Spleen (tissue), 11 donors: ENCODE measurements at regions not wholly inside any gene's neighbourhood (a gene's known extent, or its start where the extent isn't known, plus 50 kb on each side); places are given as distances from the start of the nearest gene placed in this dataset.

Experiments used
- DNase-seq: peaks from one replicate; pipeline ENCODE4 v3.0.0-alpha.2; 2020
- H3K27ac ChIP-seq, 8 donors: fragments of 200-600 bp; sonication (generic) in 7 of 8; 1 replicate in 4 of 8; 2 replicates in 4 of 8; pipeline versions ENCODE4 v1.5.0 to v1.8.0; 2016 to 2021; ENCODE audit warnings: inconsistent platforms in 4 of 8, mild to moderate bottlenecking in 4 of 8, moderate library complexity in 1 of 8
- H3K27me3 ChIP-seq, 7 donors: fragments of 200-600 bp; sonication (generic) in 6 of 7; replicated peaks in 1 of 7; 1 replicate in 4 of 7; 2 replicates in 3 of 7; pipeline versions ENCODE4 v1.5.0 to v1.8.0; 2016 to 2021; ENCODE audit warnings: inconsistent platforms in 3 of 7, mild to moderate bottlenecking in 1 of 7
- H3K36me3 ChIP-seq, 6 donors: fragments of 200-600 bp; sonication (generic) in 5 of 6; 1 replicate in 4 of 6; 2 replicates in 2 of 6; pipeline versions ENCODE4 v1.5.0 to v1.8.0; 2016 to 2021; ENCODE audit warnings: inconsistent platforms in 2 of 6
- H3K4me1 ChIP-seq, 6 donors: fragments of 200-600 bp; sonication (generic) in 5 of 6; 1 replicate in 3 of 6; 2 replicates in 3 of 6; pipeline versions ENCODE4 v1.5.0 to v1.8.0; 2016 to 2021; ENCODE audit warnings: inconsistent platforms in 3 of 6
- H3K4me3 ChIP-seq, 8 donors: fragments of 200-600 bp; sonication (generic) in 7 of 8; 1 replicate in 4 of 8; 2 replicates in 4 of 8; pipeline versions ENCODE4 v1.5.0 to v1.8.0; 2016 to 2021; ENCODE audit warnings: inconsistent platforms in 4 of 8, mild to moderate bottlenecking in 4 of 8, moderate library complexity in 2 of 8
- H3K9me3 ChIP-seq, 8 donors: fragments of 200-600 bp; sonication (generic) in 7 of 8; 1 replicate in 4 of 8; 2 replicates in 4 of 8; pipeline versions ENCODE4 v1.5.0 to v1.8.0; 2016 to 2021; ENCODE audit warnings: inconsistent platforms in 4 of 8
- CTCF ChIP-seq, 11 experiments: fragments of 200-600 bp in 7 of 11; fragments of 450-650 bp in 4 of 11; sonication (generic) in 4 of 11; IDR thresholded peaks in 8 of 11; conservative IDR thresholded peaks in 3 of 11; 1 replicate in 7 of 11; 2 replicates in 4 of 11; pipeline versions ENCODE4 v1.4.0 to v1.8.0; 2016 to 2021; ENCODE audit warnings: antibody characterized with exemption in 11 of 11, inconsistent platforms in 4 of 11, mild to moderate bottlenecking in 1 of 11
- POLR2A ChIP-seq, 3 donors: fragments of 450-650 bp; IDR thresholded peaks; one replicate each; pipeline ENCODE4 v1.5.1; 2017; ENCODE audit warnings: antibody characterized with exemption in 3 of 3, mild to moderate bottlenecking in 1 of 3
- POLR2AphosphoS5 ChIP-seq, 3 donors: sonication (generic); formaldehyde crosslinking; IDR thresholded peaks; one replicate each; pipeline ENCODE4 v1.5.1; 2017; ENCODE audit warnings: antibody characterized with exemption in 3 of 3
- WGBS, 5 donors: extraction: QIAGEN DNeasy Blood & Tissue Kit in 3 of 5; methylation state at CpG; one replicate each; pipeline versions ENCODE4 v1.1.5 to v1.1.7; 2013 to 2018; 5-methylcytosine and 5-hydroxymethylcytosine counted together
- intact Hi-C: fragments of 100-400 bp; cut with DNase I; formaldehyde crosslinking; loops from one replicate; pipeline ENCODE4 v1.15.0; 2023; ENCODE audit warnings: low total_unique reads
- donor health status: healthy with polysubstance abuse.
- donor health status: DM: no; HTN: no; CAD: no; lungs with moderate emphysema.
- donor health status: DM: no; HTN: no; CAD: no.
- donor health status: Bipolar disorder and iron deficiency.
- donor health status: healthy.
- donor health status: DM: no; HTN: no; CAD: no.
- donor health status: DM: yes; HTN: yes; CAD: no.

DNA sequence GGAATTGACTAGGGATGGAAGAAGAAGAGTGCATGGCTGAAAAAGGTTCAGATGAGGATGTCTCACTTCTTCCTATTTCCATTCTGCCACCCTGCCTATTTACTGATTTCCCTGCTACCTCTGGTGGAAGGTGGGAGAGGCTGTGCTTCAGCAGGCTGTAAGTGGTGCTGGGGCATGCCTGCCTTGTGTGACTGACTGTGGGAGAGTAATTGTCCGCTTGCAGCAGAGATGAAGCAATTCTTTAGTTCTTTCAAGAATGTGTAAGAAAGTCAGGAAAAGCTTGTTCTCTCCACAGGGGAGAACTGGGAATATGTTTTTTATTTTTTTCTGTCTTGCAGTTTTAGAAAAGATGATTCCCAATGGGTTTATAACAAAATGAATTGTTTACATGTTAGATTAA lies 72.5 kb upstream of the NYAP2 start:
- Histone ChIP-seq H3K27ac (no peak overlapping the region), H3K4me1 (no peaks in the 10 kb centered on the region), H3K36me3 (no peaks in the 10 kb centered on the region), H3K9me3 (no peaks in the 10 kb centered on the region), H3K4me3 (no peak overlapping the region), H3K27me3 (no peaks in the 10 kb centered on the region)
- DNase-seq = no peak
- TF ChIP-seq POLR2AphosphoS5 (IDR thresholded peaks at IDR 0.05) (no peak), CTCF (IDR thresholded peaks at IDR 0.05 in 8 of 11, conservative IDR thresholded peaks at IDR 0.05 in 3 of 11) (no peak), POLR2A (IDR thresholded peaks at IDR 0.05) (no peak)
- intact Hi-C loops = no loop called here
- WGBS, 5 donors = 65 to 86% (median 72%) methylated on average over 1 of the region's 1 CpG

DNA sequence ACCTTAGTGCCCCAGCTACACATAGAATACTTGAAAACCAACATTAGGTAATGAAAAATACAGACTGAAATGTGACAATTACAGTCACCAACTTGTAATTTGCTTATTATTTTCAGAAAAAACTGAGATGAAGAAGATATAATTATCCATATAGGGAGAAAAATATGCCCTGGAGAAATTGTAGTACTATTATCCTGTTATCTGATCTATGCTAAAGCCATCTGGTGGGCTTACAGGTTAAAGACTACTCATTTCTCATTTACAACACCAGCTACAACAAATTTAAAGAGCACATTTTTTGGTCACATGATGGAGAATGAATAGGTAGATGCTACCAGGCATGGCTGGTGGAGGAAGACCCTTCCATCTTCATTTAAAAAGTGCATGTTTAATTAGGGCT lies 79.6 kb upstream of the NYAP2 start:
- H3K4me1 ChIP-seq = no peaks in the 10 kb centered on the region
- intact Hi-C loops = no loop called here

GRCh38 chr2:225318440-225318839 lies 81.1 kb upstream of the NYAP2 start:
- intact Hi-C loops = no loop called here
- Histone ChIP-seq H3K4me1 (no peaks in the 10 kb centered on the region), H3K27ac (no peak overlapping the region), H3K9me3 (peaks cover 3 to 27% (median 23%) of the 10 kb centered on the region in 8 donors), H3K4me3 (no peak overlapping the region), H3K36me3 (no peaks in the 10 kb centered on the region), H3K27me3 (no peaks in the 10 kb centered on the region)
- DNase-seq = no peak
- WGBS, 5 donors = 87 to 100% (median 90%) methylated on average over 1 of the region's 1 CpG
- TF ChIP-seq CTCF (IDR thresholded peaks at IDR 0.05 in 8 of 11, conservative IDR thresholded peaks at IDR 0.05 in 3 of 11) (no peak), POLR2AphosphoS5 (IDR thresholded peaks at IDR 0.05) (no peak), POLR2A (IDR thresholded peaks at IDR 0.05) (no peak)

More for the DNA sequence above, 79.6 kb upstream of the NYAP2 start:
- TF ChIP-seq CTCF (IDR thresholded peaks at IDR 0.05 in 8 of 11, conservative IDR thresholded peaks at IDR 0.05 in 3 of 11) = no peak
- TF ChIP-seq POLR2A (IDR thresholded peaks at IDR 0.05) = no peak
- TF ChIP-seq POLR2AphosphoS5 (IDR thresholded peaks at IDR 0.05) = no peak
- H3K27me3 ChIP-seq = no peaks in the 10 kb centered on the region
- DNase-seq = no peak
- no peak overlapping the region for H3K4me3 ChIP-seq
- peaks cover 3 to 27% (median 23%) of the 10 kb centered on the region in 8 donors for H3K9me3 ChIP-seq
- no peak overlapping the region for H3K27ac ChIP-seq
- no peaks in the 10 kb centered on the region for H3K36me3 ChIP-seq

GRCh38 chr2:225317186-225317585 lies 82.3 kb upstream of the NYAP2 start:
- Histone ChIP-seq H3K27ac (no peak overlapping the region), H3K4me1 (no peaks in the 10 kb centered on the region), H3K9me3 (peaks cover 3 to 27% (median 23%) of the 10 kb centered on the region in 8 donors), H3K36me3 (no peaks in the 10 kb centered on the region), H3K4me3 (no peak overlapping the region), H3K27me3 (no peaks in the 10 kb centered on the region)
- TF ChIP-seq POLR2A (IDR thresholded peaks at IDR 0.05) (no peak), CTCF (IDR thresholded peaks at IDR 0.05 in 8 of 11, conservative IDR thresholded peaks at IDR 0.05 in 3 of 11) (no peak), POLR2AphosphoS5 (IDR thresholded peaks at IDR 0.05) (no peak)
- intact Hi-C loops = no loop called here
- no peak for DNase-seq
